HG03196 (cell line): ENCODE measurements at regions not wholly inside any gene's neighbourhood (a gene's known extent, or its start where the extent isn't known, plus 50 kb on each side); places are given as distances from the start of the nearest gene placed in this dataset.
A peak's percentile ranks its signal among the peaks of the same experiment; 100 is the strongest.
"Not testable (repeated sequence)": the region's sequence is repeated elsewhere in the genome, so short reads cannot be mapped to it uniquely, and the experiment has no call there.

Experiments
- ATAC-seq: cut with Tn5 transposase; IDR thresholded peaks from one replicate; pipeline ENCODE4 v1.9.1; 2021; ENCODE audit not compliant: unreplicated experiment

GRCh38 chr6:20263059-20263458 lies 50.8 kb upstream of the MBOAT1 start:
- no peak for ATAC-seq

GRCh38 chr6:20265842-20266241 lies 53.6 kb upstream of the MBOAT1 start:
- ATAC-seq, result no peak

GRCh38 chr6:20266851-20267608 lies 54.8 kb upstream of the MBOAT1 start:
- no peak for ATAC-seq

GRCh38 chr6:20269181-20269580 lies 56.9 kb upstream of the MBOAT1 start:
- ATAC-seq, result no peak

GRCh38 chr6:20271818-20272217 lies 59.5 kb upstream of the MBOAT1 start:
- no peak for ATAC-seq

DNA sequence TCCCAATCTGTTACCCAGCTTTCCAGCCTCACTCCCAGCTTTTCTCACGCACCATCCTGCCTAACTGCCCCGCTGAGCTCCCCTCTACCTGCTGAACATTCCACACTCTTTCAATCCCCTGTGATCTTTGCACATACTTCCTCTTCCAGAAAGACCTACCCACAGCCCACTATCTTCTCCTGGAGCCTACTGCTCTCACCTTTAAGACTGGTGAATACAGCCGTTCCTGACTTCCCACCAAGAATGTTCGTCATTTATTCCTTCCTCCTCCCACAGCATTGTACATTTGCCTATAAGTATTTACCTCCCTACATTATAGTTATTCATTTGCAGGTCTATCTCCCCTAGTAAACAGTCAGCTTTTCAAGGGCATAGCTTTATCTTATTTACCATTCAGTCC lies 61.9 kb upstream of the MBOAT1 start:
- ATAC-seq, result no peak

DNA sequence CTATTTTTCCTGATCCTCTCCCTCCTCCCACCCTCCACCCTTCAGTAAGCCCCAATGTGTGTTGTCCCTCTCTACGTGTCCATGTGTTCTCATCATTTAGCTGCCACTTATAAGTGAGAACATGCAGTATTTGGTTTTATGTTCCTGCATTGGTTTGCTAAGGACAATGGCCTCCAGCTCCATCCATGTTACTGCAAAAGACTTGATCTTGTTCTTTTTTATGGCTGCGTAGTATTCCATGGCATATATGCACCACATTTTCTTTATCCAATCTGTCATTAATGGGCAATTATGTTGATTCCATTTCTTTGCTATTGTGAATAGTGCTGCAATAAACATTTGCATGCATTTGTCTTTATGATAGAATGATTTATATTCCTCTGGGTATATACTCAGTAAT lies 63.6 kb upstream of the MBOAT1 start:
- not testable (repeated sequence) for ATAC-seq

DNA sequence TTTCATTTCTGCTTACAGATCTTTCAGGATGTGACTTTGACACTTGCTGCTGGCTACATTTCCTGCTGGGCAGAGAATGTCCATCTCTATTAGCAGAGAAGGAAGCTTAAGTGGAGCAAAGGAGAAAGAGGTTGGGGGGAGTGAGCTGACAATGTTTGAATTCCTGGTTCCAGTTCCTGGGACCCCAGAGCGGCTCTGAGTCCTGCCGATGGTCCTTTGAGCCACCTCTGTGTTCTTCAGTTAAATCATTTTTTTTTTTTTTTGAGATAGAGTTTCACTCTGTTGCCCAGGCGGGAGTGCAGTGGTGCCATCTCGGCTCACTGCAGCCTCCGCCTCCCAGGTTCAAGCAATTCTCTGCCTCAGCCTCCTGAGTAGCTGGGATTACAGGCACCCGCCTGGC lies 65.5 kb upstream of the MBOAT1 start:
- not testable (repeated sequence) for ATAC-seq

- no peak for ATAC-seq
Observed at GRCh38 chr6:20279051-20279450, 66.8 kb upstream of the MBOAT1 start.

GRCh38 chr6:20279608-20280287 lies 67.5 kb upstream of the MBOAT1 start:
- no peak for ATAC-seq

GRCh38 chr6:20280288-20280621 lies 68.0 kb upstream of the MBOAT1 start:
- no peak for ATAC-seq

GRCh38 chr6:20284672-20285071 lies 72.4 kb upstream of the MBOAT1 start:
- no peak for ATAC-seq

DNA sequence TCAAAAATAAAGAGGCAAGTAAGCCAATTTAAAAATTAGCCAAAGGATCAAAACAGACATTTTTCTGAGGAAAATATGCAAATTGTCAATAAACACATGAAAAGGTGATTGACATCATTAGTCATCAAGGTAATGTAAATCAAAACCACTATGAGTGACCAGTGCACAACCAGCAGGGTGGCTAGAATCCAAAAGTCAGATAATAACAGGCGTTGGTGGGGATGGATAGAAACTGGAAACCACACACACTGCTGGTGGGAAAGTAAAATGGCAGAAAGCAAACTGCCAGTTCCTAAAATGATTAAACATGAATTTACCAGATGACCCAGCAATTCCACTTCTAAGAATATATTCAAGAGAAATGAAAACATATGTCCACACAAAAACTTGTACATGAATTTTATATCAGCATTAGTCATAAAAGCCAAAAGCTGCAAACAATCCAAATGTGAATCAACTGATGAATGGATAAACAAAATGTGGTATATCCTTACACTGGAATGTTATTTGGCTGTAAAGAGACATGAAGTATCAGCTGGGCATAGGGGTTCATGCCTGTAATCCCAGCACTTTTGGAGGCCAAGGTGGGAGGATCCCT lies 74.8 kb upstream of the MBOAT1 start:
- ATAC-seq, result no peak

DNA sequence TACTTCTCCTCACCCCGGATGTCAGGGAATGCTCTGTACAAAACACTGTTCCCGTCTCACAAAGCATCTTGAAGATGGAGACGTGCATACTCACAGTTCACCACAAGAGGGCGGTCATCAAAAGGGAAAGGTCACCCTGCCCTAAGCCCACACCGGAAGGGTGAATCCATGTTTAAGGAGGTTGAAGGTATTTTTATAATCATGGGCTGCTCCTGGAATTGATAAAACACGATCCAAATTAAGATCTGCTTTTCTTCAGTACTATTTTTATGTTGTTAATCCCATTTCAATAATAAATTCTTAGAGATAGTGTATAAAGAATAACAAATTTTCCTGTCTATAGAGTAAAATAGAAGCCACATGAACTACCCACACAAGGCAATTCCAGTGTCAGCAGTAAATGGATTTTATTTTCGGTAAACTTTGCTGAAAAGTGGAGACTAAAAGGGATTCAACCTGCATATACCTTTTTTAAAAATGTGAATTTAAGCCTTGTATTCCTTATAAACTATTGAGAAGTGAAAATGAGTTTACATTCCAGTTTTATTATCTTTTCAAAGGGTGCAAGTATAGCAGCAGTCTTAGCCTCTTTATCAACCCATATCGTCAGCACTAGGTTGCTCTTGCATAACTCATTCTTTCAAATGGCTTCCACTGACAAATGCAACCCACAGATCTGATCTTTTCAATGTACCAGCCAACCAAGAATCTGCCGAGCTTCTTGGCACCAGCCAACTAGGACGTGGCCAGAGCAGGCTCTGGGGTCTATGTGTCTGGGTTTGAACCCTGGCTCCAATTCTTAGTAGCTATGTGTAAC lies 79.7 kb upstream of the MBOAT1 start:
- peak; percentile 83 for ATAC-seq

GRCh38 chr6:20292905-20293304 lies 80.6 kb upstream of the MBOAT1 start:
- ATAC-seq, result no peak

GRCh38 chr6:20301256-20301655 lies 89.0 kb upstream of the MBOAT1 start:
- no peak for ATAC-seq

GRCh38 chr6:20302168-20302567 lies 89.9 kb upstream of the MBOAT1 start:
- no peak for ATAC-seq

DNA sequence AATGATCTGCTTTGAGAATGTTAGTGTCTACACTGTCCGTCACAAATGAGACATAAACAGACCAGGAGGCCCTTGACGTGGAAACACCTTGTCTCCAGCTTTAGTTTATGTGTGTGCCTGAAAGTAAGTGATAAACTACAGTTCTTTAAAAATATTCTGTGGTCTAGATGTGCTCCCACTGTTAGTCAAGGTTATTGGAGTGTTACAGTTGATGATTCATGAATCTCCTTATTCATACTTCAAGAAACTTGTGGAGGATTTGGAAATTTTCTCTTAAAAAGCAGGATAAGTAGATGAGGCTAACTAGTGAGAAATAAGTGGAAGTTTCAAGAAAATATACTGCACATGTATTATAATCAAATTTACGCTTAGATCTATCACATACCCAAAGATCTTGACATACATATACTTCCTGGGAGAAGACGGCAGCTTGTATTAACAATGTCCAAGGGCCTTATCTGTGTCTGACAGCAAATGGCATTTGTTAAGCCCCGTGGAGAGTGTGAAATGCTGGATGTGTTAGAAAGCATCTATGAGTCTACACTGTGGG lies 90.5 kb upstream of the MBOAT1 start:
- no peak for ATAC-seq

DNA sequence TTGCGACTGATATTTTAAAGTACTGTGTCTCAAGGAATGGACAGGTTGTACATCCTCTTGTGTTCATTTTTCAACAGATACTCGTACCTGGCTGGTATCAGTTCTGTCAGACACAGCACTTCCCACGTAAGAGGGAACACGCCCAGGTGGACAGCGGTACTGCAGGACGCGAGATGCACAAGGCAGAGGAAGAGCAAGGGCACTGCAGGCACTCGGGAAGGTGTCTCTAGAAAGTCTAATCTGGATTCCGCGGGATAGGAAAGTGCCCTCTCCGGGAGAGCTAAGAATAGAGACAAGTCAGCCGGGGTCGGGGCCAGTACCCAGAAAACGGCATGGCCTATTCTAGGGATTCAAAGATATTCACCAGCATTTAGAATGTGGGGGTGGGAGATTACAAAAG lies 94.2 kb upstream of the MBOAT1 start:
- no peak for ATAC-seq

DNA sequence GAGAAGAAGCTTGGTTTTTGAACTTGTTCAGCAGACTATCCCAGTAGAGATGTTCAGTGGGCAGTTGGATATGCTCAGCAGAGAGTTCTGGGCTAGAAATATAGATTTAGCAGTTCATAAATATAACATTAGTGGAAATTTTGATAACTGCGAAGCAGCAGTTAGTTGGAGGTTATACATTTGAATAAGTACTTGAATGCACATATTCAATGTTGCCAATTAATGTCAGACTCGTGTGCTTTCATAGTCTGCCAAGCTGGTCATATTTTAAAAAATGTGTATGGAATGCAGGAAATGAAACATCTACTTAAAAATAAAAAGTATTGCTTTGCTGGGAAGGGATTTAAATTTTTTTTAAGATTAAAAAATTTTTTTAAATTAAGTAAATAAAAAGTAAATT lies 92.5 kb upstream of the E2F3 start:
- no peak for ATAC-seq

- no peak for ATAC-seq
Observed at GRCh38 chr6:20310185-20310584, 91.5 kb upstream of the E2F3 start.
